ENCODE measurements at regions not wholly inside any gene's neighbourhood (a gene's known extent, or its start where the extent isn't known, plus 50 kb on each side); places are given as distances from the start of the nearest gene placed in this dataset.
"Not testable (repeated sequence)": the region's sequence is repeated elsewhere in the genome, so short reads cannot be mapped to it uniquely, and the experiment has no call there.

DNA sequence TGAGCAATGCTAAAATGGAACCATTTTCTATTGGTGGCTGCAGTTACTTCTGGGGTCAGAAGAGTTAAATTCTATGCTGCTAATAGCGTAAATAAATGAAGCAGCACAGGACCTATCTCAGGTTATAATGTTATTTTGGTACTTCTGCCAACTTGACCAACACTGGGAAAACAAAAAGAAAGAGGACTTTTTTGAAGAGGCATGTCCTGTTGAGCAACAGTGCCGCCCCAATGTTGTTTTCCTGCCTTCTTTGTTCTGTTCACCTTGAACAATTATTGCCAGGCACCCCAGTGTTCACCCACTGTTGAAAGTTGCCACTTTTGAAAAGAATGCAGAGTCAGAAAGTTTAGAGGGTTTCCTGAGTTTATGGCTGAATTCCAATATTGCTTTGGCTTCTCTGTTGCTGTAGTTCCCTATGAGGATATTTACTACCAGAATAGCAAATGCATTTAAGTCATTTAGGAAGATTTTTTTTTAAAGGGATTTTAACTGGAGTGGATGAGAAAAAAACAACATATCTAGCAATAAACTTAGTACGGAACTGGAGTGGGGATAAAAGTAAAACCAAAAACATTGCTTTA lies 679.0 kb upstream of the DPPA4 start:
- no peak for DNase-seq

DNA sequence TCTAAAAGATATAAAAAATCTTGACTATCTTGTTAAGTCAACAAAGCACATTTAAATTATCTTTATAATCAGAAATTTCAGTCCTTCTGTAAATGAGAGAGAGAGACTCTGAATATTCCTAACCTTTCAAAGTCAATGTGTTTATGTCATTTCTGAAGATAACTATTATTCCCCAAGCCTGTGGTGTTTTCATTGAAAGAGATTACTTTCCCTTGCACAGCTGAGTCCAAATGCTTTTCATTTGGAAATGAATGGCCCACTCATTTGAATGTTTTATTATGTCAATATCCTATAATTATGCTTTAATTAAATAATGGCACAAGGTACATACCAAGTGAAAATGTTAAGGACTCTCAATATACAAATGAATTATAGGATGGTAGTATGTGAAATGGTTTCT lies 680.0 kb upstream of the DPPA4 start:
- DNase-seq = no peak

DNA sequence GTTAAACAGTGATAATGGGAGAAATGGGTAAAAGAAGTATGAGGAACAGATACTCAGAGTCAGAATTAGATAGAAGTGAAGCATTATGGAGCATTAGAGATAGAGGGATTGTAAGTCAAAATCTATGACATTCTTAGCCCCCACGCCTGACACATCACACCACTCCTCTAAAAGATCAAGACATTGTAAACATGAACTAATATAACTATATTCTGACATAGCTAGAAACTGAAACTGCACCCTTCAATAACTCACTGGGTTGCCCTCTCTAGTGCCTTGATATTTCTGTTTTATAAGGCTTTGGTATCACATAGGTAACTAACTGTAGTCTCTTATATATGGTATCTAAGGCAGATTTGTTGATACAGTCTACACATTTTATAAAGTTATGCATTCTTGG lies 684.3 kb upstream of the DPPA4 start:
- no peak for DNase-seq

DNA sequence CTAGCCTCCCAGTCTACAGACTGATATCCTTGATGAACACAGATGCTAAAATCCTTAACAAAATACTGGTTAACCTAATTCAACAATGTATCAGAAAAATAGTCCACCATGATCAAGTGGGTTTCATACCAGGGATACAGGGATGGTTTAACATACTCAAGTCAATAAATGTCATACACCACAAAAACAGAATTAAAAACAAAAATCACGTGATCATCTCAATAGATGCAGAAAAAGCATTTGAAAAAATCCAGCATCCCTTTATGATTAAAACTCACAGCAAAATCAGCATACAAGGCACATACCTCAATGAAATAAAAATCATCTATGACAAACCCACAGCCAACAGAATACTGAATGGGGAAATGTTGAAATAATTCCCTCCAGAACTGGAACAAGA lies 685.7 kb upstream of the DPPA4 start:
- not testable (repeated sequence) for DNase-seq

DNA sequence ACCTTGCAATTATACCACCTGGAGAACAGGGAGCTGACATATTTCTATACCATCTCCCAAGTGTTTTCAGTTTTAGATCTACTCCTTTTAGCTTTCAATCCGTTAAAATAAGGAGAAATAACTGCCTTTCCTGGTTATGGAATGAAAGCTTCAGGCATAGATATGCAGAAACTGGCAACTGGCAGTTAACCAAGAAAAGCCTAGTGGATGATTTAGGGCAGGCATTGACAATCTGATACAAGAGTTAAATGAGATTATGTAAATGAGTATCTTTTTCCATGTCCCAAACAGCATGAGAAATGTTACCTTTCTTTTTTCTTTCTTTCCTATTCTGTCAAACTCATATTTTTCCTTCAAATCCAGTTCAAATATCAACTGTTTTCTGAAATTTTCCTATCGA lies 689.1 kb upstream of the DPPA4 start:
- DNase-seq = no peak

DNA sequence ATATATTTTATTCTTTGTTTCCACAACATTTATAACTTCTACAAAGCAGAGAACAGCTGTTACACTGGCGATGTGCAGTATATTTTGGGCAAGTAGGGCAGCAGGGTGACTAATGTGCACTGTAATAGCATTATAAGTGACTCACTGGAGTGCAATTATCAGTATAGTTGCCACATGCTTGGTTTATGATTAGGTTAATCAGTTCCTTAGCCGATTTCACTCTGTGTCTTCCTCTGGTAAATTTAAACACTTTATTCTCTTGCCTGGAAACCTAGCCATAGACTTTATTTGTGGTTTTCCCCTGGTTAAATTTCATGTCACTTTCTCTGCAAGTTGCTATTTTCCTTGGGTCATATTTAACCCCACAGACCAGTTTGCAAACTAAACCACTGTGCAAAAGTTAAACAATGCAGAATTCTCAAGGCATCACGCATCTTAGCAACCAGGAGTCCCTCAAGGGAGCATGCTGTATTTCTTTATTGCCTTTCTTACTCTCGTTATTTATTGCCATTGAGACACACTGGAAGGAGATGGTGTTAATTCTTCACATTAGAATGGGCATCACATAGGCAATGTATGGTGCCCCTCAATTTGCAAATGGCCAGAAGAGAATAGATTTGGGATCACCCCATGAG lies 690.2 kb upstream of the DPPA4 start:
- DNase-seq = no peak

DNA sequence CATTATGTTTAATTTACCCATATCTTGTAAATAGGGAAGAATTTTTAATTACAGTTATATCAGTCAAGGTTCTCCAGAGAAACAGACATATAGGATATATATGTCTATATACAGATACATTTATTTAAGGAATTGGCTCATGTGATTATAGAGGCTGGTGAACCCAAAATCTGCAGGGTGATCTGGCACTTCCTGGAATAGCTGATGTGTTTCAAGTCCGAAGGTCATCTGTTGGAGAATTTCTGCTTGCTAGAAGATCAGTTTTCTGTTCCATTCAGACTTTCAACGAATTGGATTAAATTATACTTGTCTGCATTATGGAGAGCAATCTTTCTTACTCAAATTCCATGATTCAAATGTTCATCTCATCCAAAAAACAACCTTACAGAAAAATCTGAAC lies 694.6 kb upstream of the DPPA4 start:
- no peak for DNase-seq

DNA sequence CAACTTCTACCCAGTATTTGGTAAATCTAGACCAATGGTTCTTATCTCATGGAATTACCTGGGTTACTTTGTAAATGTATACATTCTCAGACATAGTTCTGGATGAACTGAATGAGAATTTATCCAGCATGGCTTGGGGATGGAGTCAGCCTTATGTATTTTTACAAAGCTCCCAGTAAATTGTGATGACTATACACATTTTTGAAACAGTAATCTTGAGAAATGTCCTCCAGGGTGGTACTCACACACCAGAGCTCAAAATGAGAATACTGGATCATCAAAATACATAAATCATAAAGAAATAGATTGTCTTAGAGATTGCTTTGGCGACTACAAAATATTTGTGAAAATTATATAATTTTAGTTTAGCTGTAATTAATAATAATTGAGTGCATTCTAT lies 722.1 kb upstream of the DPPA4 start:
- no peak for DNase-seq

DNA sequence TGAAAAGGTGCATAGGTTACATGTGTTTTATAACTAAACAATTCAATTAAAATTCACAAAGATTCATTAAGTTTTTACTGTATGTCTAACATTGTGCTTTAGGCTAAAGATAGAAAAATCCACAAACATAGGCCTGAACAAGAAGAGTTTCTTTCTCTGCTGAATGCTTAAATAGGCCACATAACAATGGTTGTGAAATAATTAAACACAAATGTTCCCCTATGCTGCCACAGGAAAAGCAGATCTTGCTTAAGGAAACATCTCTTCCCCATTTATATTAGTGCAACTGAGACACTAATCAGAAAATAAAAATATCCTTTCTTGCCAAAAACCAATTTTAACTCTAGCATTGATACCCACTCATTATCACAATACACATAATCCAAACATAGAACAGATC lies 725.4 kb upstream of the DPPA4 start:
- DNase-seq = no peak

DNA sequence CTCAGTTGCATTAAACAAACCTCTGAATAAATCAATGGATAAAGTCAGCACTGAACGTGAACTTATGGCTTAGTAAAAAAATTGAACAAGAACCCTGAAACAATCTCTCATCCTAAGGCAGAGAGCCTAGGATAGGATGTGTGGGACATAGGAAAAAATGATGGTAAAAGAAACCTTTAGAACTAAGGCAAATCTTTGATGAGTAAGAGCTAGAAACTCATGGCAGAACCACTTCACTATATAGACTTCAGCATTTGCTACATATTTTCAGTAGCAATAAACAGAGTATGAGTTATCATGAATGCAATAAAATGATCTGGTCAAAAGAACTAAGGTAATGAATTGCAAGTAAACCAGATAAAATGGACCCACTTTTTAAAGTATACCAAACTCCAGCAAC lies 725.8 kb upstream of the DPPA4 start:
- DNase-seq = no peak

DNA sequence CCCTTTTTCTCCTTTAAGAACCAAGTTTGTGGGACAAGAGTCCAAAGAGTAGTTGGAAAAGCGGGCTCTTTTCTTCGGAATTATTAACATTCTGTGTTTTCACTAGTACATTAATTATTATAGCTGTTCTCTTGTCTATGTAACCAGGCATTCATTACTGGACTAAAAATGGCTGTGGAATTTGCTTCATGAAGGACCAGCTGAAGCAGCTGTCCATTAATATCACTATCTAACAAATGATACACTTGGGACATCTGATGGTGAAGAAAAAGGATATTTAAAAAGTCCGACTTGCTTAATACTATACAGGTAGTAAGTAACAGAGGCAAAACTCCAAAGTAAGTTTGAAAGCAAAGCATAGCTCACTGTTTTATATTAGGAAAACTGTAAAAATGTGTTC lies 728.9 kb upstream of the DPPA4 start:
- no peak for DNase-seq

DNA sequence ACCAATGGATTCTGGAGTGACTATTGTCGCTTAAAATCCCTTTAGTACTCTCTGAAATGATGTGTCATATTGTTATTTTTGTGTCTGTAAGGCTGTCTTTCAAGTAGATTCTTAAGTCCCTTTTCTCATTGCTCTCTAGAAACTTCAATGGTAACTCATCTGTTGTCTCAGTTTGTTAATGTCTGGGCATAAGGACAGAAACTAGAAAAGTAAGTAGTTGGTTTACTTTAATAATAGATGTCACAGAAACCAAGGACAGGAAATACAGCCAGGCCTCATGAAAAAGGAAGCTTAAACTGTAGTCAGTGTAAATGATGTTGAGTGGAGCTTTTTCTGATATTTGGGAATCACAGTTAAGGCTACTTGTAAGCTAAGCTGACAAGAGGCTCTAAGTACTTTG lies 730.2 kb upstream of the DPPA4 start:
- no peak for DNase-seq

DNA sequence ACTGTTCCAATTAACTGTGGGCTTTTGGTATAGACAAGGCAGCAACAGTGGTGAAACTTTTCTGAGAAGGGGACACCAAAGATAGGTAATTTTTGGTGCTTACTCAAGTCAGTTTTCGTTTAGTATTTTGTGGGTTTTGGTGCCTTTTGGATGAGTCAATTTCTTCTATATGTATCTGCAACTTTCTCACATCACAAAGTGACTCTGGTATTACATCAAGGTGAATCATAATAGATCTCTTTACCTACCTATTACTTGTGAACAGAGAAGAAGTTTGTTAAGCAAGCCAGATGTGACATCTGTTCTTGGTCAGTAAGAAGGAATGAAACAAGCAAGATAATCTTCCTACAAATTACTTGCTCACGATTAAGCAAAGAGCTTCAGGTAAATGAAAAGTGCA lies 732.4 kb upstream of the DPPA4 start:
- no peak for DNase-seq

DNA sequence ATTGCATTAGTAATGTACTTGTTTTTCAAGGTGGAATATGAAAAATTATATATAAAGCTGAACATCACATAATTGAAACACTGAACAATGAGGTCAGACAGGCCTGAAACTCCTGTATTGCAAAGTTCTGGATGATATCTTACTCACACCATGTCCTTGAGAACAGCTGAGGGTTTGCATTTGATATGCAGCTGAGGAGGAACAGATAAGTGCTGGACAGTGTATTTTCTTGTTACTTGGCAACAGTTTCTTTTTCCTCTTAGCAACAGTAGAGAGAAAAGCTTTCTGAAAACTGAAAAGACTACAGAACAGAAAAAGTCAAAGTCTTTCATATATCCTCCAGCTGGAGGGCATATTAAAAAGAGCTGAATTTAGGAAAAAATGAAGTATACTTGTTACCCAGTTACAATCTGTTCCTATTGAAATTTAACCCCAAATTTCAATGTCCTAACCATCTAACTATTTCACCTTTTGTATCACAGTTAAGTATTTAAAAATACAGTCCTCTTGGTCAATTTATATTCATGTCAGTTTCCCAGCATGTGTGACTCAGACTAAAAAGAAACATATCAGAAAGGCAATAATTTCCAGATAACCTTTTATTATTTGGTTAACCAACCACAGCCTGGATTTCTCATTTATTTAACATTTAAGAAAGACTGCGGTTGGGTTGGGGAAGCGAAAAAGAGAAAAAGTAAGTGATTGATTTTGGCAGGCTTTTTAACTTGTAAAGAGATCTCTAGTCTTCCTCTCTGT lies 733.0 kb upstream of the DPPA4 start:
- DNase-seq = no peak

DNA sequence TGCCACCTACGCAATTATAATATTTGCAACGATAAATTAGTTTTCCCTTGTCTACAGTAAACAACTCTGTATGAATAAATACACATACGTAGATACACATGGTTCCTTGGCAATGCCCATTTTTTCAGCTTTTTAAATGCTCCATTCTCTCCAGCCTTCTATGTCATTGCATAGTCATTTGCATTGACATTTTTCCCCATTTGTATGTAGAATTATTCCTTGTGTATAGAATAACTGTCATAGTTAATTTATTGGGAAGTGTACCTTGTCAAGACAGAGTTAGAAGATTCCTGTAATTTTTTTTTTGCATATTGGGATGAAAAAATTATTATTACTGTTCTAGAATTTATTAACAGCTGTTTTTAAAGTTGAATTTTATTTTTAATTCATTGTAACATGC lies 736.7 kb upstream of the DPPA4 start:
- DNase-seq = no peak

DNA sequence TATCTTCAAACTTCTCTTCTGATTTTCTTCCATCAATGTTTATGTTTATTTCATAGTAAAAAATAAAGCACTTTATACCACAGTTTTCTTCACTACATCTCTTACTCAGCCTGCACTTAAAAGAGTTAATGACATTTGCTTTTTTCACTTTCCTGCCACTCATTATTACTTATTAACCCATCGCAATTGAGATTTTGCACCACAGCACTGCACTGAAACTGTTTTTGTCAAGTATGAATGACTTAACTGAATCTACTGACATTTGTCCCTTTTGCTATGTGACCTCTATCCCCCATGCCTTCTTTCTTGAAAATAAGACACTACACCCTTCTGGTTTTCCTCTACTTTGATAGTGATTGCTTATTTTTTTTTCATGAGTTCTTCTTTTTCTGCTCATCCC lies 739.7 kb upstream of the DPPA4 start:
- no peak for DNase-seq

DNA sequence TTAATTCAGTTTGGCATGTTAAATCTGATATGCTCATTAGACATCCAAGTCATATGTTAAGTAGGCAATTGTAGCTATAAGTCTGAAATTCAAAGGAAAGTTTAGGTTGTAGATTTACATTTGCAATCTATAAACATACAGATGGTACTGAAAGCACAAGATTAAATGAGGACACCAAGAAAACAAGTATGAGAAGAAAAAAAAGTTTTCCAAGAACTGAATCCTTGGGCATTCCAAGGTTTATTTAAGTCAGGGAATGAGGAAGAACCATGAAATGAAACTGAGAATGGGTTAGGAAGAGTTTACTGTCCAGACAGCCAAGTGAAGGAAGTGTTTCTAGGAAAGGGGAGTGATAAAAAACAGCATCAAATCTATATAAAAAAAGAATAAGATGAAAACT lies 756.1 kb upstream of the DPPA4 start:
- DNase-seq = no peak

DNA sequence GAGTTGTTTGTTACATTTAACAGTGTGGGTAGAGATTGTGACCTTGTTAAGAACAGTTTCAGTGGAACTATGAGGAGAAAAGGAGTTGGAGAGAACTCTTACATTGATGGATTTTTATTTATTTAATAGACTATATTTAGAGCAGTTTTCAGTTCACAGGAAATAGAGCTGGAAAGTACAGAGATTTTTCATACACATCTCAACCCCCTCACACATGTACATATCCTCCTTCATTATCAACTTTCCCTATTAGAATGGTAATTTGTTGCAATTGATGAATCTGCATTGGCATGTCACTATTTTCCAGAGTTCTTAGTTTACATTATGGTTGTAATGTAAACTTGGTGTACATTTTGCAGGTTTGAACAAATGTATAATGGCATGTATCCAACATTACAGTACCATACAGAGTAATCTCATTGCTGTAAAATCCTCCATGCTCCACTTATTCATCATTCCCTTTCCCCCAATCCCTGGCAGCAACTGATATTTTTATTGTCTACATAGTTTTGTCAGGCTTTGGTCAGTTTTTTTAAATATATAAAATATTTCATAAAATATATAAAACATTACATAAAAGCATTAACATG lies 756.6 kb upstream of the DPPA4 start:
- no peak for DNase-seq

DNA sequence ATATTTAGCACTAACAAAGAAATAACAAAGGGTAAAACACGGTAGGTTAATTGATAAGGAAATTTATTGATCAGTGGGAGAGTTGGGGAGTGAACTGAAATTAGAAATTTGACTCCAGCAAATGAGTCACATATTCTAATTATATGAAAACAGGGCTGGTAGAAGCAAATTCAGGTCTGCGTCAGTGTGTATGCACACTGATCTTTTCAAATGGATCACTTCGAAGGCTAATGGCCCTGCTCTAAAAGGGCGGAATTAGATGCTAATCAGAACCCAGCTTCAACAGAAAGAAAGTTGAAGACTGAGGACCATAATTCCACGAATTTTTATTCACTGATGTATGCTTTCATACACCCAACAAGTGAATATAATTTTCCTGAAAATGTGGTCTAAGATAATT lies 762.4 kb upstream of the DPPA4 start:
- no peak for DNase-seq

DNA sequence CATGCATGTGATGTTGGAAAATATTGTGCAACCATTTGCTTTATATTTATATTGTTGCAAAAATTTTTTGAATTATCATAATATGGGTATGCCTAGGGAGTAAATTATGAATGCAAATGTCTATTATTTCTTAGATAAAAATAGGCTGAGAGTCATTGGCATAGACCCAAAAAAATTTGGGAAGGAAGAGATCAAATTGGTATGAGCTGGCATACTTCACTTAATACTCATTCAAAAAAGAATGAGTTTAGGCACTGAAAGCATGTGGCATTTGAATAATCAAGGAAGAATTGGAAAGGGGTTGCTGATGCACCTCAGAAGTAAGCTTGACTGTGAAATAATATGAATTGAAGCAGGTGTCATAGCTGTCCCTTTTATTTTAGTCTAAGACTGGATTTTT lies 764.0 kb upstream of the DPPA4 start:
- DNase-seq = no peak

DNA sequence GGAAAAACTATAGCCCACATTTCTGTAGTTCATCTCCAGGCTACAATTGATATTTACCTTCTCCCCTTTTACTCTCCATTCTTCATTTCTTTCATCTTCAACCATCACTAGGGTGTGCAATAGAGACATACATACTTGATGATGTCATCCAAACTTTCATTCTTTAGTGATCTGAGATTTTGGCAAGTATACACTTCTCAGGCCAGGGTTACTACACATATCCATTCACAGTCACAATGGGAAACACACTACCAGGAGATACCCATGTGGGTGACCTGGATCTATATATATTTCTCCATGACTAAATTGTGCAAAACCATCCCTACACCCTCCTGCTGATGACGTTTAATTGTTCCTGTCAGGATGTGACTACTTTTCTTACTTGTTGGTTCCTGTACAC lies 769.5 kb upstream of the DPPA4 start:
- DNase-seq = no peak

DNA sequence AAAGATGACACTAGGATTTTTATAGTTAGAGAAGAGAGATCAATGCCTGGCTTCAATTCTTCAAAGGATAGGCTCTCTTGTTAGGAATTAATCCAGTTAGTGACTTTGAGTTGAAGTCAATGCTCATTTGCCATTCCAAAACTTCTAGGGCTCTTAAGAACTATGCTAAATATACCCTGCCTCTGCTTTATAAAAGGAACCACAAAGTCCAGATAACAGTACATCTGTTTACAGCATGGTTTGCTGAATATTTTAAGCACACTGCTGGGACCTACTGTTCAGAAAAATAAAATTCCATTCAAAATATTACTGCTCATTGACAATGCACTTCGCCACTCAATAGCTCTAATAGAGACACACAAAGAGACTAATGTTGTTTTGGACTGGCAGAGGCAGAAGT lies 786.6 kb upstream of the DPPA4 start:
- no peak for DNase-seq

DNA sequence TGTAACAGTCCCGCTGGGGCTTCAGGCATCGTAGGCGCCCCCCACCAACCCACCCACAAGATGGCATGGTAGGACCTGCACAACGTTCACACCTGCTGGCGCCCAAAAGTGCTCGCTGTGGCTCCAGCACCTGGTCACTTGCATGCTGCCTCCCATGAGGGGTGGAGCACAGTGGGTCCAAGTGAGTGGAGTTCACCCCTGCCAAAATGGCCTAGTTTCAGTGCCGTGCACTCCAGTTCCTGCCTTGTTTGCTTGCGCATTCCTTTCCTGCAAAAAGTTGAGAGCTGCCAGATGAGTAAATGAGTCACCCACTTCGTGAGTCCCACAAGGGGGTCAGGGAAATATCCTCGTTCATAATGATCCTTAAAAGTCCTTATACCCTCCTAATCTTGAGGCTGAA lies 788.7 kb upstream of the DPPA4 start:
- no peak for DNase-seq

DNA sequence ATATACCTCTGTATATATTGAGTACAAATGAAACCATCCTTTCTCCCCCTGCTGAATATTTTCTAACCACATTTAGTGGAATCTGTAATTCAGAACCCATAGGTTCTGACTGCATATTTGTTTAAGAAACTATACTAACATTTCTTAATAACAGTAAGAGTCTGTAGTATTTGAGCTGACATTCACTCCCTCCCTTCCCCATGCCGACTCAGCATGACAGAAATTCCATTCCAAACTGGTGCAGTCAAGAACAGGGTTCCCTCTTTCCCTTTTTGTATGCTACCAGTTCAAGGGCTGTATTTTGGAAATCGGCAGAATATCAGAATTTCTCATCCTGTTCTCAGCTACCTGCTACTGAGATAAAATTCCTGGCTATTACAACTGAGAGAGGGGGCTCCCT lies 796.6 kb upstream of the DPPA4 start:
- DNase-seq = no peak
